HG02798 (cell line): ENCODE measurements at regions not wholly inside any gene's neighbourhood (a gene's known extent, or its start where the extent isn't known, plus 50 kb on each side); places are given as distances from the start of the nearest gene placed in this dataset.
A peak's percentile ranks its signal among the peaks of the same experiment; 100 is the strongest.
"Not testable (repeated sequence)": the region's sequence is repeated elsewhere in the genome, so short reads cannot be mapped to it uniquely, and the experiment has no call there.

Experiments
- ATAC-seq: cut with Tn5 transposase; IDR thresholded peaks from one replicate; pipeline ENCODE4 v1.9.1; 2021; ENCODE audit warnings: mild to moderate bottlenecking; ENCODE audit not compliant: unreplicated experiment, poor library complexity

DNA sequence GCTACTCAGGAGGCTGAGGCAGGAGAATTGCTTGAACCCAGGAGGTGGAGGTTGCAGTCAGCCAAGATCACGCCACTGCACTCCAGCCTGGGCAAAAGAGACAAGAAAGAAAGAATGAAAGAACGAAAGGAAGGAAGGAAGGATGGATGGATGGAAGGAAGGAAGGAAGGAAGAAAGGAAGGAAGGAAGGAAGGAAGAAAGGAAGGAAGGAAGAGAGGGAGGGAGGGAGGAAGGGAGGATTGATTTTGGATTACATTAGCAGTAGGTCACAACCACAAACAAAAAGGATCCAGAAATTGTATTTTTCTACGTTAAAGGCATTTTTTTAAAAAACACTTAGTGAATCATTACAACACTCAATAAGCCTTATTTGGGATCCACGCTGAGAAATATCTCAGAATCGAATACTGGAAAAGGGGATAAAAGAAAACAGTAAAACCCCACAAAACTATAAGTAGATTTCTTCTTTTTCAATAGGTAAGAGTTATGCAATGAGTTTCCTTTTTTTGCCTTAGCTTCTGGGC lies 136.9 kb upstream of the FREM1 start:
- no peak for ATAC-seq

DNA sequence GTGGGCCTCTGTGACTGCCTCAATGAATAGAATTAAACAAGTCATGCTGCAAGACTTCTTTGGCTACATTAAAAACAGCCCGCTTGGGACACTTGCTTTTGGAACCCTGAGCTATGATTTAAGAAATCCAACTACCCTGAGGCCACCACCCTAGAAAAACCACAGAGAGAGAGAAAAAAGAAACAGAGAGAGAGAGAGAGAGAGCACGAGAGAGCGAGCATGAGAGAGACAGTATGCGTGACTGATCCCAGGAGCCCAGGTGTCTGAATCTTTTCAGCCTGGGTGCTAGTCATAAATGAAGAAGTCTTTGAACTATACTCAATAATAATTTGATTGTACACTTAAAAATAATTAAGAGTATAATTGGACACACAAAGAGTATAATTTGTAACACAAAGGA lies 123.1 kb upstream of the FREM1 start:
- ATAC-seq, result no peak

DNA sequence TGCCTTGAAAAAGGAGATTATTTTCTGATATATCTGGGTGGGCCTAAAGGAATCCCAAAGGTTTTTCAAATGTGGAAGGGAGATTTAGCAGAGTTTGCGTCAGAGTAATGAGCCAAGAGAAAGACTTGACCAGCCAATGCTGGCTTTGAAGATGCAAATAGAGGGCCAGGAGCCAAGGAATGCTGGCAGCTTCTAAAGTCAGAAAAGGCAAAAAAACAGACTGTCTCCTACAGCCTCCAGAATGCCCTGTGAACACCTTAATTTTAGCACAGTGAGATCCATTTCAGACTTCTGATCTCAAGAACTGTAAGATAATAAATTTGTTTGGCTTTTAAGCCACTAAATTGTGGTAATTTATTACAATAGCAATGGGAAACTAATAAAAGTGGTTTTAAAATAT lies 122.6 kb upstream of the FREM1 start:
- ATAC-seq, result no peak

- ATAC-seq, result no peak
Measured at GRCh38 chr9:15021146-15021545, 110.9 kb upstream of the FREM1 start.

GRCh38 chr9:15018096-15018637 lies 107.9 kb upstream of the FREM1 start:
- no peak for ATAC-seq

DNA sequence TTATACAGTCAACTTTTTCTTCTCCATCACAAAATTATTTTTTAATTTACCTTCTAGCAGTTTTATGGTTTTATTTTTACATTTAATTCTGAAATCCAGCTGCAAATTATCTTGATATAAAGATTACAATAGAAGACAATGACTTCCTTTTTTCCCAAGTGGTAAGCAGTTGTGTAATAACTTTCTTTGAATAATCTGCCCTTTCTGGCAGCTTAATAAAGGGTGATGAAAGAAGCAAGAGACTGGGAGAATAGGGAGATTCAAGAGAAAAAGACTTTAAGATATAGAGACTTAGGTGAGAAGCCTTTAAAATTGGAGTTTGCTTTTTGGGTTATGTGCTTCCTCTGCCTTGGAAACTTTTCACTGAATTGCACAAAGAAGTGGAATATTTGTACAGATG lies 100.4 kb upstream of the FREM1 start:
- no peak for ATAC-seq

DNA sequence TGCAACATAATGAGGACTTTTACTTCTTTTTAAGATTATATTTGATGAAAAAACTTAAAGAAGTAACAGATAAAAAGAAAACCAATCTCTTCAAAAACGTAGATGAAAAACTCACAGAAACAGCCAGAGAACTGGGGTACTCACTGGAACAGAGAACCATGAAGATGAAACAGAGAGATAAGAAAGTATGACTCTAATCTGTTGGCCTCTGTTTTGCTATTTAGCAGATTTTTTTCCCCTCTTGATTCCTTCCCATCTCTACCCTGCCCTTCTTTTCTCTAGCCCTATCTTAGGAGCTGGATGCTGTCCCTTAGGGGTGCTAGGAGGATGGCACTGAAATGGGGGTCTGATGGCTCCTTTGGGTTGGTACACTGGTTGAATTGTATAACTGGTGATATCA lies 97.5 kb upstream of the FREM1 start:
- ATAC-seq, result no peak

- ATAC-seq, result no peak
Measured at GRCh38 chr9:14994738-14995137, 84.5 kb upstream of the FREM1 start.

DNA sequence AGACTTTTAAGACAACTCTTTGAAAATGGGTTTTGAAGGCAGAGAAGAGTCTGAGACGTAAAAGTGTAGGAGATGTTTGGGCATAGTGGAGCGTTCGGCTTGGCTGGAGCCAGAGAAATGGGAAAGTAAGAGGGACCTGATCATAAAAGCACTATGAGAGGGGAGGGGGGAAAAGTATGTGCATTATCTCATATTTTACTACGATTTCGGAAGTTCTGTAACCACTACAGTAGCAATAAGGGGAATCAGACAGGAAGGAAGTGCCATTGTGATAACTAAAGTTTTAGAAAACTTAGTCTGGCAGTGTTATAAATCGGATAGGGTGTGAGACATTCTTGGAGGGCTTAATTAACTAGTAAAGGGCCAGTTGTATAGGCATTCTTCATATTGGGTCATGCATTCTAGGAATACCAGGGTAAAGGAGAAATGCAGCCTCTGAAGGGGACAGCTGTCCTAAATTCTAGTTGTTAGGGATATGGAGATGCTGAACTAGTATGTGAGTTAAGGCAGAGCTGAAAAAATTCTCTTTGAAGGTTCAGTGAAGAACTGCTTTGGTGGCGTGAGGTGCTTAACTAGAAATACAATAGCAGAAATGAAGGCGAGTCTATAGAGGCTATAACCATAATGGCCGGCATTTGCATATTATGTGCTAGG lies 83.8 kb upstream of the FREM1 start:
- no peak for ATAC-seq

DNA sequence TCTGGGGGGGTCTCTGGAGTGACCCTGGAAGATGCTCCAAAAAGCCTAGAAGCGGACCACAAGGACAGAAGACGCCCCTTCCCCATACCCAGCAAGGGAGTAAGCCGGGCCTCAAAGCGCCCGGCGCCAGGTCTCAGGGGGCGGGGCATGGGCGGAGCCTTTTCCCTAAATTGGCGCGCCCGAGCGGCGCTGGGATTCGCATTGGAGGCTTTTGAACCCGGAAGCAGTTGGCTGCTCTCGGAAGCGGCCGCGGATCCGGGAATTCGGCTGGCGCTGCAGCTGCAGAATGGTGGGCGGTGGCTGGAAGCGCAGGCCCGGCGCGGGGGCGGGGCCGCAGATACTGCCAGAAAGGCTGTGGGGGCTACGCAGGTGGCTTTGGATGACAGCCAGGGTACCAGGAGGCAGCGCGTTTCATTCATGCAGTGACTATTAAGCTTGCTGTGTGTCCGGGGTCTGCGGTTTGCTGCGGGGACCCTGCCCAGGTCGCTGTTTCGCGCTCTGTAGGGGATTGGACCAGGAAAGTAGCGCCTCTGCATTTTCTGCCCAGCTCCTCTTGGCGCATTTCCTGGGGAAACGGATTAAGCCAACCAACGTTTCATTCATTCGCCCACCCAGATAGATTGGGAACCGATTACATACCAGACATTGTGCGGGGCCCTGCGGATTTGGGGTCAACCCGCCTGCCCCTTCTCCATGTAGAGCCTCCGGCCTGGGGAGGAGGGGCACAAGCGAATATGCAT lies 83.0 kb upstream of the FREM1 start:
- no peak for ATAC-seq

GRCh38 chr9:14992516-14992915 lies 82.3 kb upstream of the FREM1 start:
- no peak for ATAC-seq

- no peak for ATAC-seq
Measured at GRCh38 chr9:14992081-14992480, 81.9 kb upstream of the FREM1 start.

DNA sequence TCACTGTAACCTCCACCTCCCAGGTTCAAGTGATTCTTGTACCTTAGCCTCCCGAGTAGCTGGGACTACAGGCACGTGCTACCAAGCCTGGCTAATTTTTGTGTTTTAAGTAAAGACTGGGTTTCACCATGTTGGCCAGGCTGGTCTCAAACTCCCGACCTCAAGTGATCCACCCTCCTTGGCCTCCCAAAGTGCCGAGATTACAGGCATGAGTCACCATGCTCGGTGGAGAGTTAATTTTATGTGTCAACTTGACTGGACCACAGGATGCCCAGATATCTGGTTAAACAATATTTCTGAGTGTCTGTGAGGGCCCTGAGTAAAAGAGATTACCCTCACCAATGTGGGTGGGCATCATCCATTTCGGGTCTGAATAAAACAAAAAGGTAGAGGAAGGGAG lies 80.4 kb upstream of the FREM1 start:
- not testable (repeated sequence) for ATAC-seq

DNA sequence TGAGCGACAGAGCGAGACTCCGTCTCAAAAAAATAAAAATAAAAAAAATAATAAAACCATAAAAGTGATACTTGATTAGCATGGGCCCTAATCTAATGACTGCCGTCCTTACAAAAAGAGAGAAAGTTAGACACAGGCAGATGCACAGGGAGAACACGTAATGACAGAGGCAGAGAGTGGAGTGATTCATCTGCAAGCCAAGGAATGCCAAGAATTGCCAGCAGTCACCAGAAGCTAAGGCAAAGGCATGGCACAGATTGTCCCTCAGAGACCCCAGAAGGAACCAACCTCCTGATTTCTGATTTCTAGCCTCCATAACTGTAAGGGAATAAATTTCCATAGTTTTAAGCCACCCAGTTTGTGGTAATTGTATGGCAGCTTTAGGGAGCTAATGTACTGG lies 79.6 kb upstream of the FREM1 start:
- no peak for ATAC-seq

DNA sequence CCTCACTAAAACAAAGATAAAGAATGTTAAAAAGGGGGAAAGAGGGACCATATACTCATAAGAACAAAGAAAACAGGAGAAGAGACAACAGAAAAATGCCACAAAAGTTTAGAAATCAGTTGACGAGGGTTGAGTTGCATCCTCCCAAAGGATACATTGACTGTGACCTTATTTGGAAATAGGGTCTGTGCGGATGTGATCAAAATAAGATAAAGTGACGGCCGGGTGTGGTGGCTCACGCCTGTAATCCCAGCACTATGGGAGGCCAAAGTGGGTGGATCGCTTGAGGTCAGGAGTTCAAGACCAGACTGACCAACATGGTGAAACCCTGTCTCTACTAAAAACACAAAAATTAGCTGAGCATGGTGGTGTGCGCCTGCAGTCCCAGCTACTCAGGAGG lies 79.1 kb upstream of the FREM1 start:
- not testable (repeated sequence) for ATAC-seq

GRCh38 chr9:14987858-14988257 lies 77.6 kb upstream of the FREM1 start:
- ATAC-seq, result peak; percentile 49

GRCh38 chr9:14985419-14985818 lies 75.2 kb upstream of the FREM1 start:
- no peak for ATAC-seq

GRCh38 chr9:14983599-14983998 lies 73.4 kb upstream of the FREM1 start:
- no peak for ATAC-seq

GRCh38 chr9:14981291-14981950 lies 71.2 kb upstream of the FREM1 start:
- no peak for ATAC-seq

DNA sequence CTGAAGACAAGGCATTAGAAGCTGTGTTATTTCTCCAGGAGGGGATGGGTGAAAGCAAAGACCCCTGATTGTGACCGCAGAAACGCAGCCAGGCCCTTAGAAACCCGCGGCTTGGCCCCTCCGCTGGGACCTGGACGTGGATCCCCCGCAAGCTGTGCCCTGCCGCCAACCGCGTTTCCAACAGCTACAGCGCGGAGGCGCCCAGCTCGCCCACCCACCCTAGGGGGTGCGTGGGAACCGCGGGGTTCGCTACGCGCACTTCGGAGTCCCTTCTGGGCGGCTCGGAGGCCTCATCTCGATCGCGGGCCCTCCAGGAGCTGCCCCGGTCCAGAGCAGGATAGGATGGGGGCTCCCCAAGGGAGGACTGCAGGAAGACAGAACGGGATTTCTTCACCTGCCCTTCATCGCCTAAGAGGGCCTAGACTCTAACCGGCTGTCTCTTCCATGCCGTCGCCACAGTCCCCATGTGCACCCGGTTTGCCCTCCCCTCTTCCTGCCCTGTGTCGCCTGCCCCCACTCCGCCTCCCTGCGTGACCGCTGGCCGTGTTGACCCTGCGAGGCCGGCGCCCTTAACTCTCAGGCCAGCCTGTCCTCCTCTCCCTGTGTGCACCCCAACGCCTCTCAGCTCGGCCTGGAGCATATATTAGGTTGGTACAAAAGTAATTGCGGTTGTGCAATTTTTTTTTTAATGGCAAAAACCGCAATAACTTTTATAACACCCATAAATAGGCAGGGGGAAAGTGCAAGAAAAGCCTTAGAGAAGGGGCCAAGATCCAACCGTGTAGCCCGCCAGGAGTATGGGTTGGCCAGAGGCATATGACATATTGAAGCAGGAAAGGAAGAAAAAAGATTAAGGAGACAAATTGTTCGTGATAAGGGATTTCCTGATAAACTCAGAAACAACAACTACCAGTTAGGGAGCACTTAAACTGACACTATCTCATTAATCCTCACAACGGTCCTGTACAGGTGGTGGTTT lies 68.1 kb upstream of the FREM1 start:
- ATAC-seq, result no peak
